ENCODE measurements at regions not wholly inside any gene's neighbourhood (a gene's known extent, or its start where the extent isn't known, plus 50 kb on each side); places are given as distances from the start of the nearest gene placed in this dataset.

GRCh38 chr10:111745982-111746381 lies 437.6 kb downstream of the GPAM start:
- no peaks in the 10 kb centered on the region for H3K36me3 ChIP-seq (ENCODE audit: control insufficient read depth, insufficient read depth, low read length)
- DNase-seq, result no peak
- H3K4me1 ChIP-seq (ENCODE audit: control insufficient read depth, insufficient read depth, low read length, poor library complexity, severe bottlenecking), result no peaks in the 10 kb centered on the region
- no peak overlapping the region for H3K27ac ChIP-seq (ENCODE audit: insufficient read depth, low read length, poor library complexity, severe bottlenecking)
- H3K4me3 ChIP-seq (ENCODE audit: insufficient read depth, low read depth, low read length, poor library complexity, severe bottlenecking), result no peak overlapping the region
- no peaks in the 10 kb centered on the region for H3K27me3 ChIP-seq (replicated peaks; ENCODE audit: control insufficient read depth, insufficient read depth, low read length, poor library complexity, severe bottlenecking)
- no peaks in the 10 kb centered on the region for H3K9me3 ChIP-seq (ENCODE audit: control insufficient read depth, low read length)

GRCh38 chr10:111747751-111748150 lies 435.8 kb downstream of the GPAM start:
- no peaks in the 10 kb centered on the region for H3K36me3 ChIP-seq (ENCODE audit: control insufficient read depth, insufficient read depth, low read length)
- no peaks in the 10 kb centered on the region for H3K4me1 ChIP-seq (ENCODE audit: control insufficient read depth, insufficient read depth, low read length, poor library complexity, severe bottlenecking)
- H3K4me3 ChIP-seq (ENCODE audit: insufficient read depth, low read depth, low read length, poor library complexity, severe bottlenecking), result no peak overlapping the region
- no peak for DNase-seq
- no peak overlapping the region for H3K27ac ChIP-seq (ENCODE audit: insufficient read depth, low read length, poor library complexity, severe bottlenecking)
- H3K9me3 ChIP-seq (ENCODE audit: control insufficient read depth, low read length), result no peaks in the 10 kb centered on the region
- no peaks in the 10 kb centered on the region for H3K27me3 ChIP-seq (replicated peaks; ENCODE audit: control insufficient read depth, insufficient read depth, low read length, poor library complexity, severe bottlenecking)

DNA sequence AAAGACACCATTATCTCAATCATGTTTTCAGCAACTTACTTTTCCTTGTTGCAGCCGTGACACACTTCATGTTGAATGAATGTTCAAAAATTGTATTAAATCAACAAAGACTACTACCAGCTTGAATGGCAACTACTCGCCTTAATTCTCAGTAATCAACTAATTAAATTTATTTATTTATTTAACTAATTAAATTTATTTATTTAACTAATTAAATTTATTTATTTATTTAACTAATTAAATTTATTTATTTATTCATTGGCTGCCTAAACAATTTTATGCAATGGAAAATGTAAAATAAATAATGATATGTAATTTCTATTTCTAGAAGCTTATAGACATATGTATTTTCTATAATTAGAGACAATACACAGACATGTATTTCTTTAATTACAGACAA lies 435.4 kb downstream of the GPAM start:
- H3K4me3 ChIP-seq (ENCODE audit: insufficient read depth, low read depth, low read length, poor library complexity, severe bottlenecking), result no peak overlapping the region
- H3K27ac ChIP-seq (ENCODE audit: insufficient read depth, low read length, poor library complexity, severe bottlenecking), result no peak overlapping the region
- no peaks in the 10 kb centered on the region for H3K36me3 ChIP-seq (ENCODE audit: control insufficient read depth, insufficient read depth, low read length)
- H3K9me3 ChIP-seq (ENCODE audit: control insufficient read depth, low read length), result no peaks in the 10 kb centered on the region
- no peak for DNase-seq
- H3K27me3 ChIP-seq (replicated peaks; ENCODE audit: control insufficient read depth, insufficient read depth, low read length, poor library complexity, severe bottlenecking), result no peaks in the 10 kb centered on the region
- H3K4me1 ChIP-seq (ENCODE audit: control insufficient read depth, insufficient read depth, low read length, poor library complexity, severe bottlenecking), result no peaks in the 10 kb centered on the region

- DNase-seq, result no peak
- Histone ChIP-seq H3K4me3 (ENCODE audit: insufficient read depth, low read depth, low read length, poor library complexity, severe bottlenecking) (no peak overlapping the region), H3K27me3 (replicated peaks; ENCODE audit: control insufficient read depth, insufficient read depth, low read length, poor library complexity, severe bottlenecking) (no peaks in the 10 kb centered on the region), H3K27ac (ENCODE audit: insufficient read depth, low read length, poor library complexity, severe bottlenecking) (no peak overlapping the region), H3K4me1 (ENCODE audit: control insufficient read depth, insufficient read depth, low read length, poor library complexity, severe bottlenecking) (no peaks in the 10 kb centered on the region), H3K9me3 (ENCODE audit: control insufficient read depth, low read length) (no peaks in the 10 kb centered on the region), H3K36me3 (ENCODE audit: control insufficient read depth, insufficient read depth, low read length) (no peaks in the 10 kb centered on the region)
Observed at GRCh38 chr10:111750165-111750849, 433.3 kb downstream of the GPAM start.

DNA sequence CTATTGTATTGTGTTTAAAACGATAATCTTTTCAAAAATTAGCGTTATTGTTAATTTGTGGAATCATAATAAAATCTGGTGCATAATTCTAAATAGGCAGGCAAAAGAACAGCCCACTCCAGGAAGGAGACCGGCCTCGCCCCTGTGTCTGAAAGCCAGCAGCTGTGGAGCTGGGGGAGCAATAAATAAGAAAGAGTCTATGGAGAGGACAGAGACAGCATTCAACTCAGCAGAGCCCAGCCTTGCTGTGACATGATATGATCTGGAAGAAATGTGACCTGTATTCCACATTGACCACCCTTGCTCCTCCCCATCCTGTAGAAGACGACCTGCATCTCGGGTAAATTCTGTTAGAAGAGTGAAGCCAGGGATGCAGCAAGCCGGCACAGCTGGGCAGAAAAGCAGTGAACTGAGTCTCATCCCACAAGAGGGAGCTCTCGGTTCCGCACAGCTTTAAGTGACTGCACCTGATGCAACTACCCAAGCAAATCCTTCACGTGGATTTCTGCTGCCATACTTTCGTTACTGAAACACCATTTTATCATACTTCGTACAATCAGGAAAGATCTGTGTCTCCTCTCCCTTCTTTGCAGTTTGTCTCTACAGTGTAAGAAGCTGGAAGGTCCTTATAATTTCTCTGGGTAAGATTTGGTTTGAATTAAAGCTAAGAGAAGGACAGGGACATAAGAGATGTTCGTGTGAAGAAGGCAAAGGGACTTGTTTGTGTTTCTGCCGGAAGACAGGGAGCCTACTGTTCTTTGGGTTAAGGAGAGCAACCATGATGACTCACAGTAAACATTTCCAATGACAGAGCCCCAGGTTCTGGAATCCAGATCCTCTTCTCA lies 427.1 kb downstream of the GPAM start:
- Histone ChIP-seq H3K27ac (ENCODE audit: insufficient read depth, low read length, poor library complexity, severe bottlenecking) (no peak overlapping the region), H3K4me3 (ENCODE audit: insufficient read depth, low read depth, low read length, poor library complexity, severe bottlenecking) (no peak overlapping the region), H3K4me1 (ENCODE audit: control insufficient read depth, insufficient read depth, low read length, poor library complexity, severe bottlenecking) (no peaks in the 10 kb centered on the region), H3K9me3 (ENCODE audit: control insufficient read depth, low read length) (no peaks in the 10 kb centered on the region), H3K36me3 (ENCODE audit: control insufficient read depth, insufficient read depth, low read length) (no peaks in the 10 kb centered on the region), H3K27me3 (replicated peaks; ENCODE audit: control insufficient read depth, insufficient read depth, low read length, poor library complexity, severe bottlenecking) (no peaks in the 10 kb centered on the region)
- DNase-seq, result no peak

- H3K27ac ChIP-seq (ENCODE audit: insufficient read depth, low read length, poor library complexity, severe bottlenecking), result no peak overlapping the region
- no peak overlapping the region for H3K4me3 ChIP-seq (ENCODE audit: insufficient read depth, low read depth, low read length, poor library complexity, severe bottlenecking)
Observed at GRCh38 chr10:111758593-111758992, 425.0 kb downstream of the GPAM start.

DNA sequence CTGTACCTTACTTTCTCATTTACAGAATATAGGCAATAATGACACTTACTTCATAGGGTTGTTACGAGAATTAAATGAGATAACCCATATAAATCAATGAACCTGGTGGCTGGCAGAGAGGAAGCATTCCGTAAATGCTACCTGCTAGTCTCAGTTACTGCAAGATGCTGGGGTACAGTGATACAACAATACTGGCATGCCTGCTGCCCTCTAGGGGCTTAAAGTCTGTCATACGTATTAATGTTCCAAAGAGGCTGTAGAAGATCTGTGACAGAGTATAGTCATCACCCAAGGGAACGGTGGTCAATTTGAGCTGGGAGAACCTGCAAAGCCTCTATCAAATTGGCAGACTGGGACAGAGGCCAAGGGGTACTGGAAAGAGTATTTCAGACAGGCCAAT lies 421.5 kb downstream of the GPAM start:
- H3K4me3 ChIP-seq (ENCODE audit: insufficient read depth, low read depth, low read length, poor library complexity, severe bottlenecking), result no peak overlapping the region
- no peaks in the 10 kb centered on the region for H3K36me3 ChIP-seq (ENCODE audit: control insufficient read depth, insufficient read depth, low read length)
- no peaks in the 10 kb centered on the region for H3K4me1 ChIP-seq (ENCODE audit: control insufficient read depth, insufficient read depth, low read length, poor library complexity, severe bottlenecking)
- no peak for DNase-seq
- no peaks in the 10 kb centered on the region for H3K27me3 ChIP-seq (replicated peaks; ENCODE audit: control insufficient read depth, insufficient read depth, low read length, poor library complexity, severe bottlenecking)
- H3K27ac ChIP-seq (ENCODE audit: insufficient read depth, low read length, poor library complexity, severe bottlenecking), result no peak overlapping the region
- H3K9me3 ChIP-seq (ENCODE audit: control insufficient read depth, low read length), result no peaks in the 10 kb centered on the region

More at GRCh38 chr10:111758593-111758992, 425.0 kb downstream of the GPAM start:
- no peaks in the 10 kb centered on the region for H3K9me3 ChIP-seq (ENCODE audit: control insufficient read depth, low read length)
- H3K27me3 ChIP-seq (replicated peaks; ENCODE audit: control insufficient read depth, insufficient read depth, low read length, poor library complexity, severe bottlenecking), result no peaks in the 10 kb centered on the region
- H3K4me1 ChIP-seq (ENCODE audit: control insufficient read depth, insufficient read depth, low read length, poor library complexity, severe bottlenecking), result no peaks in the 10 kb centered on the region
- DNase-seq, result no peak
- H3K36me3 ChIP-seq (ENCODE audit: control insufficient read depth, insufficient read depth, low read length), result no peaks in the 10 kb centered on the region

- DNase-seq, result no peak
- no peak overlapping the region for H3K4me3 ChIP-seq (ENCODE audit: insufficient read depth, low read depth, low read length, poor library complexity, severe bottlenecking)
- H3K27me3 ChIP-seq (replicated peaks; ENCODE audit: control insufficient read depth, insufficient read depth, low read length, poor library complexity, severe bottlenecking), result no peaks in the 10 kb centered on the region
- no peaks in the 10 kb centered on the region for H3K9me3 ChIP-seq (ENCODE audit: control insufficient read depth, low read length)
- no peaks in the 10 kb centered on the region for H3K4me1 ChIP-seq (ENCODE audit: control insufficient read depth, insufficient read depth, low read length, poor library complexity, severe bottlenecking)
- H3K27ac ChIP-seq (ENCODE audit: insufficient read depth, low read length, poor library complexity, severe bottlenecking), result no peak overlapping the region
- H3K36me3 ChIP-seq (ENCODE audit: control insufficient read depth, insufficient read depth, low read length), result no peaks in the 10 kb centered on the region
Observed at GRCh38 chr10:111765216-111765615, 418.3 kb downstream of the GPAM start.

DNA sequence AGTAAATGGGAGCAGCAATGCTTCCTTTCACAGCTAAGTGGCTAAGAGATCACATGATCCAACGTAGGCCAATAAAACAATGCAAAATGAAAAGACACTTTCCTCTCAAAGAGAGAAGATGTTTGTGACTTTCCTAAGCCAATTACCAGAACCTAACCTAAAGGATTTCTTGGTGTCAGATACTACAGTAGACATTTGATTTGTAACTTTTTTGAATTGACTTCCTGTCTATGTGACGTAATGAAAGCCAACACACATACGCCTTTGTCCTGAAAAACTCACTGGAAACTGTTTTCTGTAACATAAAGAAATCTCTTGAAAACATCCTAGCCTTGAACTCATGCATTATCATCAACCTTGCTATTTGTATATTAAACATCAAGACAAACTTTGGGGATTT lies 417.1 kb downstream of the GPAM start:
- no peak for DNase-seq
- no peak overlapping the region for H3K4me3 ChIP-seq (ENCODE audit: insufficient read depth, low read depth, low read length, poor library complexity, severe bottlenecking)
- no peaks in the 10 kb centered on the region for H3K9me3 ChIP-seq (ENCODE audit: control insufficient read depth, low read length)
- no peak overlapping the region for H3K27ac ChIP-seq (ENCODE audit: insufficient read depth, low read length, poor library complexity, severe bottlenecking)
- no peaks in the 10 kb centered on the region for H3K4me1 ChIP-seq (ENCODE audit: control insufficient read depth, insufficient read depth, low read length, poor library complexity, severe bottlenecking)
- no peaks in the 10 kb centered on the region for H3K36me3 ChIP-seq (ENCODE audit: control insufficient read depth, insufficient read depth, low read length)
- no peaks in the 10 kb centered on the region for H3K27me3 ChIP-seq (replicated peaks; ENCODE audit: control insufficient read depth, insufficient read depth, low read length, poor library complexity, severe bottlenecking)

DNA sequence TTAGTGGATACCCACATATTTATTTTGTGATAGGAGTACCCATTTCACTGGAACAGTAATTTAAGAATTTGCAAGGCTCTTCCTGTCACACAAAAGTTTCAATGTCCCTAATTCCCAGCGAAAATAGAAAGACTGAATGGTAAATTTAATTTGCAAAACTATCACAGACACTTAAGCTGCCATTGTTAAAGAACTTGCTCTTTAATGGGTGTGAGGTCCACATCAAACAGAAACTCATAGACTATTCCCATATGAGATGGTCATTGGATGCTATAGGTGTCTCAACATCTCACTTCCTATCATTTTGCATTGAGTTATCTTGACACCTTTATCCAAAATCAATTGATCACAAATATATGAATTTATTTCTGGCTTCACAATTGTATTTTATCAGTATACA lies 415.9 kb downstream of the GPAM start:
- no peak overlapping the region for H3K4me3 ChIP-seq (ENCODE audit: insufficient read depth, low read depth, low read length, poor library complexity, severe bottlenecking)
- no peaks in the 10 kb centered on the region for H3K4me1 ChIP-seq (ENCODE audit: control insufficient read depth, insufficient read depth, low read length, poor library complexity, severe bottlenecking)
- DNase-seq, result no peak

More for the DNA sequence above, 415.9 kb downstream of the GPAM start:
- no peaks in the 10 kb centered on the region for H3K27me3 ChIP-seq (replicated peaks; ENCODE audit: control insufficient read depth, insufficient read depth, low read length, poor library complexity, severe bottlenecking)
- no peaks in the 10 kb centered on the region for H3K36me3 ChIP-seq (ENCODE audit: control insufficient read depth, insufficient read depth, low read length)
- H3K27ac ChIP-seq (ENCODE audit: insufficient read depth, low read length, poor library complexity, severe bottlenecking), result no peak overlapping the region
- no peaks in the 10 kb centered on the region for H3K9me3 ChIP-seq (ENCODE audit: control insufficient read depth, low read length)

All from effector memory CD4-positive, alpha-beta T cell (primary cell).